GM12891 (cell line): ENCODE measurements at regions not wholly inside any gene's neighbourhood (a gene's known extent, or its start where the extent isn't known, plus 50 kb on each side); places are given as distances from the start of the nearest gene placed in this dataset.

ENCODE experiments used
- POLR2A ChIP-seq: IDR thresholded peaks from 2 replicates; pipeline ENCODE4 v1.6.1; 2011; ENCODE audit warnings: low read depth, low read length, control low read depth
- POU2F2 ChIP-seq: IDR thresholded peaks from 2 replicates; pipeline ENCODE4 v1.6.1; 2011; ENCODE audit warnings: low read depth, mild to moderate bottlenecking, control low read depth, low read length, moderate library complexity
- TAF1 ChIP-seq: IDR thresholded peaks from 2 replicates; pipeline ENCODE4 v1.6.1; 2011; ENCODE audit warnings: low read depth, low read length, control low read depth

DNA sequence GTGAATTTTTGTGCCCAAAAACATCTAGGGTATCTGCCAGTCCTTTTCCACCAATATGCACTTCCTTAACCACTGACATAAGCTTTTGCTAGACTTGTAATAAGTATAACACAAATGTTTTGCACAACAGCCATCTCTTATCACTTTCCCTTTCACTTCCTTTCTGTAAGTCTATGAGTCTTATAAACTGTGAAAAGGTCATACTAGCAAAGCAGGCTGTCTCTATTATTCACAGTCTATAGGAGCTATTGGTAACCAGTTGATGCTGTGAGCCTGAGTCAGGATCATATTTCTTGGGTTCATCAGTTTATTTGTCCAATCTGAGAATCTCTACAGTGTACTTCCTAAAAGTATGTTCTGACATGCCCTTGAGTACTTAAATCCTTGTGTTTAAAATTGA is 172.6 kb downstream of the CHRM3 start:
- TF ChIP-seq POLR2A (no peak), POU2F2 (no peak), TAF1 (no peak)
